OCI-LY3 (cell line): ENCODE measurements at regions not wholly inside any gene's neighbourhood (a gene's known extent, or its start where the extent isn't known, plus 50 kb on each side); places are given as distances from the start of the nearest gene placed in this dataset.

ENCODE experiments used
- EZH2phosphoT487 ChIP-seq: fragments of 200-600 bp; shearing (Covaris generic); IDR thresholded peaks from 2 replicates; pipeline ENCODE4 v1.6.1; 2018; ENCODE audit warnings: antibody characterized with exemption, mixed run types, low read depth
- TF ChIP-seq, protein P1 (sequence below): fragments of 200-600, 300-600 bp; sonication (generic); IDR thresholded peaks from 2 replicates; pipeline ENCODE4 v1.5.1; 2014; ENCODE audit warnings: antibody characterized with exemption, low read length, low read depth

DNA sequence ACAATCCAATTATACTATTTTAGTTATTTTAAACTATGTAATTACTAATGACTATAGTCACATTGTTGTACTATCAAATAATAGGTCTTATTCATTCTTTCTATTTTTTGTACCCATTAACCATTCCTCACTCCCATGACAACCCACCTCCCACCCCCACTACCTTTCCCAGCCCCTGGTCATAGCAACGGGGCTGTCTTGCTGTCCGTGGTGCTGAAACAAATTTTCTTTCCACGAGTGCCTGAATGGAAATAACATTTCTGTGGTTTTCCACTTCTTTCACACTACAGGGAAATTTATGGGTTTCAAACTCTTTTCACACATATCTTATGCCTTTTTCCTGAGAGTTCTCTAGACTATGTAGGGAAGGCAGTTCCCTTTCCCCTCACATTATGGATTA is 326.6 kb downstream of the PHKB start:
- TF ChIP-seq EZH2phosphoT487, result no peak
- TF ChIP-seq, protein P1, sequence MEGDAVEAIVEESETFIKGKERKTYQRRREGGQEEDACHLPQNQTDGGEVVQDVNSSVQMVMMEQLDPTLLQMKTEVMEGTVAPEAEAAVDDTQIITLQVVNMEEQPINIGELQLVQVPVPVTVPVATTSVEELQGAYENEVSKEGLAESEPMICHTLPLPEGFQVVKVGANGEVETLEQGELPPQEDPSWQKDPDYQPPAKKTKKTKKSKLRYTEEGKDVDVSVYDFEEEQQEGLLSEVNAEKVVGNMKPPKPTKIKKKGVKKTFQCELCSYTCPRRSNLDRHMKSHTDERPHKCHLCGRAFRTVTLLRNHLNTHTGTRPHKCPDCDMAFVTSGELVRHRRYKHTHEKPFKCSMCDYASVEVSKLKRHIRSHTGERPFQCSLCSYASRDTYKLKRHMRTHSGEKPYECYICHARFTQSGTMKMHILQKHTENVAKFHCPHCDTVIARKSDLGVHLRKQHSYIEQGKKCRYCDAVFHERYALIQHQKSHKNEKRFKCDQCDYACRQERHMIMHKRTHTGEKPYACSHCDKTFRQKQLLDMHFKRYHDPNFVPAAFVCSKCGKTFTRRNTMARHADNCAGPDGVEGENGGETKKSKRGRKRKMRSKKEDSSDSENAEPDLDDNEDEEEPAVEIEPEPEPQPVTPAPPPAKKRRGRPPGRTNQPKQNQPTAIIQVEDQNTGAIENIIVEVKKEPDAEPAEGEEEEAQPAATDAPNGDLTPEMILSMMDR, result no peak
